Pancreas (tissue), 10 donors: ENCODE measurements at regions not wholly inside any gene's neighbourhood (a gene's known extent, or its start where the extent isn't known, plus 50 kb on each side); places are given as distances from the start of the nearest gene placed in this dataset.

Experiments
- ATAC-seq, 4 donors: fragments of 200-7000 bp; cut with Tn5 transposase; one replicate each; pipeline versions ENCODE4 v1.8.0 to v1.9.1; 2020; ENCODE audit warnings: mild to moderate bottlenecking in 4 of 4, moderate library complexity in 4 of 4
- DNase-seq, 6 donors: peaks; one replicate each; pipeline ENCODE4 v3.0.0-alpha.2; 2020
- FAIRE-seq: peaks from 2 replicates; lab custom pipeline; 2012; peaks lifted over from hg19 to GRCh38; lab: Jason Lieb, UNC
- H3K27ac ChIP-seq, 4 donors: fragments of 200-600 bp; sonication (generic); 1 replicate in 3 of 4; 2 replicates in 1 of 4; pipeline versions ENCODE4 v1.5.0 to v1.8.0; 2020
- H3K27me3 ChIP-seq, 4 donors: fragments of 200-600 bp; one replicate each; pipeline ENCODE4 v1.8.0; 2021
- H3K36me3 ChIP-seq, 3 donors: fragments of 200-600 bp; sonication (generic) in 1 of 3; one replicate each; pipeline versions ENCODE4 v1.5.0 to v1.8.0; 2020 to 2021
- H3K4me1 ChIP-seq, 3 donors: fragments of 200-600 bp; one replicate each; pipeline ENCODE4 v1.8.0; 2021
- H3K4me3 ChIP-seq, 4 donors: fragments of 200-600 bp; sonication (generic) in 2 of 4; one replicate each; pipeline versions ENCODE4 v1.5.0 to v1.8.0; 2020 to 2021
- H3K9me3 ChIP-seq, 4 donors: fragments of 200-600 bp; one replicate each; pipeline ENCODE4 v1.8.0; 2021
- WGBS, 2 donors: extraction: QIAGEN DNeasy Blood & Tissue Kit; methylation state at CpG; one replicate each; pipeline ENCODE4 v1.1.7; 2013; 5-methylcytosine and 5-hydroxymethylcytosine counted together
- intact Hi-C, 3 donors: fragments of 100-400 bp; cut with DNase I; formaldehyde crosslinking; loops; one replicate each; pipeline versions ENCODE4 v1.11.1 to v1.14.2; 2022
- TF ChIP-seq, protein P1 (sequence below), 4 donors: fragments of 200-600 bp; sonication (generic) in 3 of 4; IDR thresholded peaks; one replicate each; pipeline versions ENCODE4 v1.5.0 to v1.8.0; 2021; ENCODE audit warnings: antibody characterized with exemption in 4 of 4
- donor health status: healthy with polysubstance abuse.
- donor health status: DM: no; HTN: no; CAD: no; lungs with moderate emphysema.
- donor health status: DM: no; HTN: no; CAD: no.
- donor health status: control.
- donor health status: control.
- donor health status: Bipolar disorder and iron deficiency.
- donor health status: DM: yes; HTN: yes; CAD: no.
- donor health status: DM: no; HTN: no; CAD: no.
- donor health status: DM: no; HTN: no; CAD: no.
- donor health status: DM: yes; HTN: yes; CAD: no.

DNA sequence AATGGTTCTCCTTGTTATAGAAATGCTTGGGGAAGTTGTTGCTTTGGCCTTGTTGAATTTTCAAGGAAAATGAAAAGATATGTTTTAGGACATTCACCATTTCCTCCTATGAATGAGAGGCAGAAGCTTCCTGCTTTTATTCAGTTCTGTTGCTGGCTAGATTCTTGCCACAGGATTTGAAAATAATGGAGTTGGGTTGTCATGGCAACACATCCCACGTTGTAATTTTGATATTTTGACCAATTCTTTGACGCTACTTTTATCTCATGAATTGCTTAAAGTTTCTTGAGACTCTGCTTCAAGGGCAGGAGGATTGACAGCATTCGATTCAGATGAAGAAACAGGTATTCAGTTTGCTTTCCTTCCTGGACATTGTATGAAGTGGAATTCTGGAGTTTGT is 331.5 kb downstream of the PRDM2 start:
- Histone ChIP-seq H3K27ac (no peak overlapping the region), H3K4me1 (no peaks in the 10 kb centered on the region), H3K4me3 (no peak overlapping the region), H3K27me3 (no peaks in the 10 kb centered on the region), H3K9me3 (no peaks in the 10 kb centered on the region), H3K36me3 (no peaks in the 10 kb centered on the region)
- intact Hi-C loops: no loop called here
- no peak for FAIRE-seq
- ATAC-seq: no peak
- 37 to 39% methylated on average over 3 of the region's 3 CpGs for WGBS, 2 donors
- TF ChIP-seq, protein P1, sequence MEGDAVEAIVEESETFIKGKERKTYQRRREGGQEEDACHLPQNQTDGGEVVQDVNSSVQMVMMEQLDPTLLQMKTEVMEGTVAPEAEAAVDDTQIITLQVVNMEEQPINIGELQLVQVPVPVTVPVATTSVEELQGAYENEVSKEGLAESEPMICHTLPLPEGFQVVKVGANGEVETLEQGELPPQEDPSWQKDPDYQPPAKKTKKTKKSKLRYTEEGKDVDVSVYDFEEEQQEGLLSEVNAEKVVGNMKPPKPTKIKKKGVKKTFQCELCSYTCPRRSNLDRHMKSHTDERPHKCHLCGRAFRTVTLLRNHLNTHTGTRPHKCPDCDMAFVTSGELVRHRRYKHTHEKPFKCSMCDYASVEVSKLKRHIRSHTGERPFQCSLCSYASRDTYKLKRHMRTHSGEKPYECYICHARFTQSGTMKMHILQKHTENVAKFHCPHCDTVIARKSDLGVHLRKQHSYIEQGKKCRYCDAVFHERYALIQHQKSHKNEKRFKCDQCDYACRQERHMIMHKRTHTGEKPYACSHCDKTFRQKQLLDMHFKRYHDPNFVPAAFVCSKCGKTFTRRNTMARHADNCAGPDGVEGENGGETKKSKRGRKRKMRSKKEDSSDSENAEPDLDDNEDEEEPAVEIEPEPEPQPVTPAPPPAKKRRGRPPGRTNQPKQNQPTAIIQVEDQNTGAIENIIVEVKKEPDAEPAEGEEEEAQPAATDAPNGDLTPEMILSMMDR (IDR thresholded peaks at IDR 0.05): no peak
- DNase-seq: no peak

DNA sequence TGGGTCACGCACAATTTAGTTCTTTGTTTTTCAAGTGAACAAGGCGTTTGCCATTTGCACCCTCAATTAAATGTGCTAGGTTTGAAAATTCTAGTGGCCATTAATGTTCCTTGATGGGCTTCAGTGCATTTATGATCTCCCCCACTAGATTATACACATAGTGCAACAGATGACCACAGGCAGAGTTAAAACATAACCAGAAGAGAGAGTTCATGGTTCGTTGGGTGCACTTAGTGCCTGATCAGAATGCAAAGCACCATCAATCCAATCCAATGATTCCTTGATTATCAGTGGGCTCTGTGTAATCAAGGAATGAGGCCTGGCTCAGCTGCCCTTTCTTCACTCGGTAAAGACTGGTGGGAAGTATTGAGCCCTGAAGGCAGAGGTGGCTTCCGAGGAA is 334.5 kb downstream of the PRDM2 start:
- Histone ChIP-seq H3K9me3 (no peaks in the 10 kb centered on the region), H3K4me1 (no peaks in the 10 kb centered on the region), H3K27ac (no peak overlapping the region), H3K27me3 (no peaks in the 10 kb centered on the region), H3K4me3 (no peak overlapping the region), H3K36me3 (no peaks in the 10 kb centered on the region)
- DNase-seq (no peak), ATAC-seq (no peak), FAIRE-seq (no peak)
- WGBS, 2 donors: 59 to 68% methylated on average over 5 of the region's 5 CpGs
- intact Hi-C loops: no loop called here
- TF ChIP-seq, protein P1 (IDR thresholded peaks at IDR 0.05): no peak

DNA sequence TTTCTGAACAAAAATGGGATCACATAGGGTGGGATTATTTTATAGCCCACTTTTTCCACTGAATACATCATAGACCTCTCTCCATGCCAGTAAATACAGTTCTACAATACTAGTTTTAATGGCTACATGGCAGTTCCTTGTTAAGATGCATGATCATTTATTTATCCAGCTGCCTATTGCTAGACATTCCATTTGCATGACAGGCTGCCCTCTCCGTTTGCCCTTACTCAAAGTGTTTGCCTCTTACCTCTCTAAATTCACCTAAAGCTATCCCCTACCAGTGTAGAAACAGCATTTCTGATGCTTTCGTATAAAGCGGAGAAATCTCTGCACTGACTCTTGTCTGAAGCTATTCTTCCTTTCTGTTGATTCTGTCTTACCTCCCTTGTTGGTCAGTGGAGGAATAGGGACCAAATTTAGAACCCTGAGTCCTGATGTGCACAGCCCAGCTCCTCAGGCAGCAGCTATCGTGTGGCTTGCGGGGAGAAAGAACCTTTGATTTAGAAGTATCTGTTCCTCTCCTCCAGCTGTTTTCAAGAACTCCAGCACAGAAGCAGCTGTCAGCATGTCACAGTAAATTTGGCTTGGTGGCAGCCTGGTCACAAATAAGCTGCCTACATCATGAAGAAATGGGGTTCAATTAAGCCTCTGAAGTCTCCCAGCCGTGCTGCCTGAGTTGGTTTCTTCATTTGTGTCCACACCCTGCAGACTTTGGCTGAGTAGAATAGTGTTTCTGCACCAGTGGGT is 337.3 kb downstream of the PRDM2 start:
- TF ChIP-seq, protein P1 (IDR thresholded peaks at IDR 0.05): no peak
- H3K36me3 ChIP-seq: no peaks in the 10 kb centered on the region
- H3K27ac ChIP-seq: no peak overlapping the region
- DNase-seq: no peak
- peak in 1 of 4 donors; percentile 36 for ATAC-seq
- WGBS, 2 donors: 61 to 62% methylated on average over 6 of the region's 6 CpGs
- H3K4me3 ChIP-seq: no peak overlapping the region
- FAIRE-seq: no peak
- intact Hi-C loops: no loop called here
- no peaks in the 10 kb centered on the region for H3K4me1 ChIP-seq
- no peaks in the 10 kb centered on the region for H3K27me3 ChIP-seq
- H3K9me3 ChIP-seq: no peaks in the 10 kb centered on the region

DNA sequence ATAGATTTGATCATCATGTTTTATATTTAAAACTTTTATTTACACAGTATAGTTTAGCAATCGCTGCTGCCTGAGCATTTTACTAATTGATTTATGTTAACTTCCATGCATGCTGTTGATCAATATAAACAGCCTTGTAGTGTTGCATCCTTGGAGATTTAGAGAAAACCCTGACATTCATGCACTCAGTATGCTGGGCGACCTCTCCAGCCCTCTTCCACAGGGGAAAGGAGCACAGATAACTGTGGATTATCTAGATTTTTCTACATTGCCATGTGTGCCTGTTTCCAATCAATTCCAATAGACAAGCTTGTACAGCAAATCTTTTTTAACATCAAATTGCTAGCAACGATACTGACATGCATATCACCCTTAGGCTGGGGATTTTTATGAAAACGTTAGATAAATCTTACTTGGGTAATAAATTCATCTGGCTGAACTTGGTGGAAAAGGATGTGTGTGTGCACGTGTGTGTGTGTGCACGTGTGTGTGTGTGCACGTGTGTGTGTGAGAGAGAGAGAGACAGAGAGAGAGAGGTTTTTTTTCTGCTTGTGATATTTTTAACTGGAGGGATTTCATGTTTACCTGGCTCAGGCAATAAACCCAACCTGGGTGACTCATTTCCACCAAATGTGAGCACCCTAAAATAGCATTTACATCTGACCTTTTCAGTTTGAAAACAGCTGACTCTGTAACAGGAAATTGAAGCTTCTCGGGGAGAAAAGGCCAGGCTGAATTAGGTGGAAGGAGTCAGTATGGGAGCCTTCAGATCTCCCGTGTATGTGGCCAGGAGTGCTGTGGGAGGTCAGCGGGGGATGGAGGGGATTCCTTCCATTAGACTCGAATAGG is 339.8 kb downstream of the PRDM2 start:
- H3K27ac ChIP-seq: no peak overlapping the region
- intact Hi-C loops: no loop called here
- FAIRE-seq (no peak), DNase-seq (no peak), ATAC-seq (no peak)
- no peak overlapping the region for H3K4me3 ChIP-seq
- no peaks in the 10 kb centered on the region for H3K36me3 ChIP-seq
- no peaks in the 10 kb centered on the region for H3K27me3 ChIP-seq
- TF ChIP-seq, protein P1 (IDR thresholded peaks at IDR 0.05): no peak
- whole genome bisulfite sequencing, 2 donors: 37 to 44% methylated on average over 11 of the region's 11 CpGs
- no peaks in the 10 kb centered on the region for H3K4me1 ChIP-seq
- H3K9me3 ChIP-seq: no peaks in the 10 kb centered on the region
